ENCODE measurements at regions not wholly inside any gene's neighbourhood (a gene's known extent, or its start where the extent isn't known, plus 50 kb on each side); places are given as distances from the start of the nearest gene placed in this dataset.

DNA sequence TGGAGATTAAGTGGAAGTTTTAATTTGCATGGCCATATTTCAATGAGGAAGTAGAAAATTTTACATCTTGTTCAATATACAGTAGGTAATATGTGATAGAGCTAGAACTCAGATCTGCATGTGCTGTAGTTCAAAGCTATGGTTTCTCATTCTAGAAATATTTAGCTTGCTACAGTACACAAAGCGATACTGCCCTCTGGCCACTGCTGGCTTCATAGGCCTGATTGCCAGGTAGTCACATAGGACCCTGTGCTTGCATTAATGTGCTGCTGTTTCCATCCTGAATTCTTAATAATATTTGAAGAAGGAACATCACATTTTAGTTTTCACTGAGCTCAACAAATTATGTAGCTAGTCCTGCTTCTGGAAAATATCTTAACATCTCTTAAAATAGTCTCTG lies 87.0 kb downstream of the PLSCR2 start:
- Histone ChIP-seq H3K4me2 (ENCODE audit: low read length) (no peak overlapping the region), H3K27ac (no peak overlapping the region), H3K79me2 (no peaks in the 10 kb centered on the region), H3K36me3 (ENCODE audit: control insufficient read depth, insufficient read depth, low read length) (no peaks in the 10 kb centered on the region), H2AFZ (no peak overlapping the region), H3K27me3 (ENCODE audit: control insufficient read depth, insufficient read depth, low read length) (no peaks in the 10 kb centered on the region), H3K4me3 (ENCODE audit: low read depth, low read length) (no peak overlapping the region), H3K4me1 (no peaks in the 10 kb centered on the region), H3K9me3 (ENCODE audit: control insufficient read depth, low read length) (no peaks in the 10 kb centered on the region), H3K9ac (no peak overlapping the region)
- TF ChIP-seq, protein P1, sequence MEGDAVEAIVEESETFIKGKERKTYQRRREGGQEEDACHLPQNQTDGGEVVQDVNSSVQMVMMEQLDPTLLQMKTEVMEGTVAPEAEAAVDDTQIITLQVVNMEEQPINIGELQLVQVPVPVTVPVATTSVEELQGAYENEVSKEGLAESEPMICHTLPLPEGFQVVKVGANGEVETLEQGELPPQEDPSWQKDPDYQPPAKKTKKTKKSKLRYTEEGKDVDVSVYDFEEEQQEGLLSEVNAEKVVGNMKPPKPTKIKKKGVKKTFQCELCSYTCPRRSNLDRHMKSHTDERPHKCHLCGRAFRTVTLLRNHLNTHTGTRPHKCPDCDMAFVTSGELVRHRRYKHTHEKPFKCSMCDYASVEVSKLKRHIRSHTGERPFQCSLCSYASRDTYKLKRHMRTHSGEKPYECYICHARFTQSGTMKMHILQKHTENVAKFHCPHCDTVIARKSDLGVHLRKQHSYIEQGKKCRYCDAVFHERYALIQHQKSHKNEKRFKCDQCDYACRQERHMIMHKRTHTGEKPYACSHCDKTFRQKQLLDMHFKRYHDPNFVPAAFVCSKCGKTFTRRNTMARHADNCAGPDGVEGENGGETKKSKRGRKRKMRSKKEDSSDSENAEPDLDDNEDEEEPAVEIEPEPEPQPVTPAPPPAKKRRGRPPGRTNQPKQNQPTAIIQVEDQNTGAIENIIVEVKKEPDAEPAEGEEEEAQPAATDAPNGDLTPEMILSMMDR (IDR thresholded peaks at IDR 0.05), result no peak

DNA sequence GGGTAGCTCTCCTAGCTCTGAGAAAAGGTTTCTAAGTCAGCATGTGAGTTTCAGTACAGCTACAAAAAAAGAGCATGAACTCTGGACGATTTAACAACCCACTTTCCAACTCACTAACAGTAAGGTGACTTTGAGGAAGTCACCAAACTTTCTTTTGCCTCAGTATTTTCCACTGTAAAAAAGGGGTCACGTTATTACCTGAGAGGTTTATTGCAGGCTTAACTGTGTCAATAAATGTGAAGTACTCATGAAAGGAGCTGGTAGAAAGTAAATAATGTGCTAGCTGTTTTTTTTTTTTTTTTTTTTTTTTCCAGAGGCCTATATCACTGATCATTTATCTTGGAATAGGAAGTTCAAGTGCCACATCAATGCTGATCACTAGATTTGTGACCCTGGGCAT lies 89.3 kb downstream of the PLSCR2 start:
- Histone ChIP-seq H3K27me3 (ENCODE audit: control insufficient read depth, insufficient read depth, low read length) (no peaks in the 10 kb centered on the region), H2AFZ (no peak overlapping the region), H3K79me2 (no peaks in the 10 kb centered on the region), H3K9ac (no peak overlapping the region), H3K4me2 (ENCODE audit: low read length) (no peak overlapping the region), H3K4me1 (no peaks in the 10 kb centered on the region), H3K27ac (no peak overlapping the region), H3K36me3 (ENCODE audit: control insufficient read depth, insufficient read depth, low read length) (no peaks in the 10 kb centered on the region), H3K9me3 (ENCODE audit: control insufficient read depth, low read length) (no peaks in the 10 kb centered on the region), H3K4me3 (ENCODE audit: low read depth, low read length) (no peak overlapping the region)
- TF ChIP-seq, protein P1 (IDR thresholded peaks at IDR 0.05), result no peak

DNA sequence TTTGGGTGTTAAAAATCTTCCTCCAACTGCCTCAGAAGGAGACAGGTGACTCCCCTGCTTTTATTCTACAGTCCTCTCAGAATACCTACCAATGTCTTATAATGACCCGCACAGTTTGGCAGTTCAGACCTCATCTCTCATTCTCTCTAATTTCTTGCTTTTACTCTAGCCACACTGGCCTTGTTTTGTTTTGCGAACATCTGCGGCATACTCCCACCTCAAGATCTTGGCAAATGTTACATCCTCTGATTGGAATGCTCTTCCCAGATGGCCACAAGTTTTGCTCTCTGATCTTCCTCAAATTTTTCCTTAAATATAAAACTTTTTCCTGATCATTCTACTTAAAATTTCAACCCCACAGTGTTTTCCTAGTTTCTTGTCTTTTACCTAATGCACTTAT lies 94.1 kb downstream of the PLSCR2 start:
- no peak overlapping the region for H2AFZ ChIP-seq
- H3K36me3 ChIP-seq (ENCODE audit: control insufficient read depth, insufficient read depth, low read length), result no peaks in the 10 kb centered on the region
- no peaks in the 10 kb centered on the region for H3K79me2 ChIP-seq
- H3K4me3 ChIP-seq (ENCODE audit: low read depth, low read length), result no peak overlapping the region
- no peak overlapping the region for H3K27ac ChIP-seq
- no peaks in the 10 kb centered on the region for H3K4me1 ChIP-seq
- no peak overlapping the region for H3K4me2 ChIP-seq (ENCODE audit: low read length)
- no peaks in the 10 kb centered on the region for H3K9me3 ChIP-seq (ENCODE audit: control insufficient read depth, low read length)
- no peaks in the 10 kb centered on the region for H3K27me3 ChIP-seq (ENCODE audit: control insufficient read depth, insufficient read depth, low read length)
- TF ChIP-seq, protein P1 (IDR thresholded peaks at IDR 0.05), result no peak
- no peak overlapping the region for H3K9ac ChIP-seq

DNA sequence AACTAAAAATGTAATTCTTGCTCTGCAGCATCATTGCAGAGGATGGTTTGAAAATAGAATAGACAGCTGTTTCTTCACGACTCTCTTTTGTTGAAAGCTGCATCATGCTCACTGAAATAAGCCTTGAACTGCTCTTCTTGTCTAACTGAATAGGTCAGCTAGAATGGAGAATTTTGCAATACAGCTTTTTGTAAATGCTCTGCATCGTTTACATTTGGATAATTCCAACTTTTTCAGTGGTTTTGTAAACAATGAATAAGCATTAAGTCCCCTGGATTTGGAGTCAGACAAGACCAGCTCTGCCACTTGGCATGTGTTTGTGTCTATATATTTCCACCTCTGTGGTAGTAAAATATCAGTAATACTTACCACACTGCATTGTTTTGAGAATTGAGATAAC lies 95.2 kb downstream of the PLSCR2 start:
- no peaks in the 10 kb centered on the region for H3K27me3 ChIP-seq (ENCODE audit: control insufficient read depth, insufficient read depth, low read length)
- H3K4me2 ChIP-seq (ENCODE audit: low read length), result no peak overlapping the region
- TF ChIP-seq, protein P1 (IDR thresholded peaks at IDR 0.05), result no peak
- no peak overlapping the region for H3K4me3 ChIP-seq (ENCODE audit: low read depth, low read length)
- no peak overlapping the region for H3K27ac ChIP-seq
- no peak overlapping the region for H3K9ac ChIP-seq
- H2AFZ ChIP-seq, result no peak overlapping the region
- no peaks in the 10 kb centered on the region for H3K4me1 ChIP-seq
- no peaks in the 10 kb centered on the region for H3K79me2 ChIP-seq
- no peaks in the 10 kb centered on the region for H3K9me3 ChIP-seq (ENCODE audit: control insufficient read depth, low read length)
- no peaks in the 10 kb centered on the region for H3K36me3 ChIP-seq (ENCODE audit: control insufficient read depth, insufficient read depth, low read length)

DNA sequence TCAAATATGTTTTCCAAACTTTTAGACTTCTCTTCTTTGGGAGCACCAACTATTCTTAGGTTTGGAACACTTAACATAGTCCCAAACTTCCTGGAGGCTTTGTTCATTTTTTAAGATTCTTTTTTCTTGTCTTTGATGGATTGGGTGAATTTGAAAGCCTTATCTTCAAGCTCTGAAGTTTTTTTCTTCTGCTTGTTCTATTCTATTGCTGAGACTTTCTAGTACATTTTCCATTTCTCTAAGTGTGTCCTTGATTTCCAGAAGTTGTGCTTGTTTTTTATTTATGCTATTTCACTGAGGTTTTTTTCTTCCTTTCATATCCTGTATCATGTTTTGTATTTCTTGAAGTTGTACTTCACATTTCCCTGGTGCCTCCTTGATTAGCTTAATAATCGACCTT lies 97.5 kb downstream of the PLSCR2 start:
- H3K9me3 ChIP-seq (ENCODE audit: control insufficient read depth, low read length), result no peaks in the 10 kb centered on the region
- H2AFZ ChIP-seq, result no peak overlapping the region
- H3K4me3 ChIP-seq (ENCODE audit: low read depth, low read length), result no peak overlapping the region
- H3K9ac ChIP-seq, result no peak overlapping the region
- no peaks in the 10 kb centered on the region for H3K27me3 ChIP-seq (ENCODE audit: control insufficient read depth, insufficient read depth, low read length)
- no peaks in the 10 kb centered on the region for H3K79me2 ChIP-seq
- no peaks in the 10 kb centered on the region for H3K36me3 ChIP-seq (ENCODE audit: control insufficient read depth, insufficient read depth, low read length)
- TF ChIP-seq, protein P1 (IDR thresholded peaks at IDR 0.05), result no peak
- H3K4me2 ChIP-seq (ENCODE audit: low read length), result no peak overlapping the region
- no peak overlapping the region for H3K27ac ChIP-seq
- no peaks in the 10 kb centered on the region for H3K4me1 ChIP-seq

Measured in parathyroid adenoma (tissue), 2 donors.